ENCODE measurements at regions not wholly inside any gene's neighbourhood (a gene's known extent, or its start where the extent isn't known, plus 50 kb on each side); places are given as distances from the start of the nearest gene placed in this dataset.

- DNase-seq (ENCODE audit: low read depth), result no peak
These were observed 54.7 kb upstream of the TNS3 start for GRCh38 chr7:47636433-47637175.

- DNase-seq (ENCODE audit: low read depth), result no peak
These were observed 54.1 kb upstream of the TNS3 start for GRCh38 chr7:47636081-47636432.

- DNase-seq (ENCODE audit: low read depth), result no peak
These were observed 53.5 kb upstream of the TNS3 start for GRCh38 chr7:47635091-47636080.

- no peak for DNase-seq (ENCODE audit: low read depth)
These were observed 52.4 kb upstream of the TNS3 start for GRCh38 chr7:47634273-47634672.

GRCh38 chr7:47633134-47633533 is 51.2 kb upstream of the TNS3 start:
- DNase-seq (ENCODE audit: low read depth), result no peak

Measured in ELR (cell line).